GM23338 (cell line): ENCODE measurements at regions not wholly inside any gene's neighbourhood (a gene's known extent, or its start where the extent isn't known, plus 50 kb on each side); places are given as distances from the start of the nearest gene placed in this dataset.

Experiments used
- ATAC-seq: fragments of 200-7000 bp; cut with Tn5 transposase; 3 replicates; pipeline ENCODE4 v1.9.1; 2020
- DNase-seq: peaks from one replicate; pipeline ENCODE4 v3.0.0-alpha.2; 2015; ENCODE audit warnings: low spot score
- H2AFZ ChIP-seq: fragments of 200-600 bp; sonication (generic); 2 replicates; pipeline ENCODE4 v1.8.0; 2016; ENCODE audit warnings: antibody characterized with exemption, mild to moderate bottlenecking, moderate library complexity
- H3F3A ChIP-seq: fragments of 200-600 bp; sonication (generic); replicated peaks from 2 replicates; pipeline ENCODE4 v1.8.0; 2017; ENCODE audit warnings: antibody characterized with exemption, mixed run types, low read depth
- H3K27ac ChIP-seq: fragments of 200-600 bp; sonication (generic); 2 replicates; pipeline ENCODE4 v1.6.1; 2016; ENCODE audit warnings: low read depth
- H3K27me3 ChIP-seq: fragments of 200-600 bp; sonication (generic); 2 replicates; pipeline ENCODE4 v1.8.0; 2016; ENCODE audit warnings: mild to moderate bottlenecking, mixed run types, moderate library complexity; ENCODE audit not compliant: insufficient read depth
- H3K36me3 ChIP-seq: fragments of 200-600 bp; sonication (generic); 2 replicates; pipeline ENCODE4 v1.8.0; 2016; ENCODE audit warnings: mild to moderate bottlenecking; ENCODE audit not compliant: insufficient read depth
- H3K4me1 ChIP-seq: fragments of 200-600 bp; sonication (generic); 2 replicates; pipeline ENCODE4 v1.8.0; 2016; ENCODE audit warnings: mild to moderate bottlenecking, moderate library complexity; ENCODE audit not compliant: insufficient read depth
- H3K4me2 ChIP-seq: fragments of 200-600 bp; sonication (generic); 2 replicates; pipeline ENCODE4 v1.7.1; 2017; ENCODE audit warnings: mixed run types
- H3K4me3 ChIP-seq: fragments of 200-600 bp; sonication (generic); 2 replicates; pipeline ENCODE4 v1.6.1; 2016; ENCODE audit warnings: mixed run types
- H3K79me2 ChIP-seq: fragments of 200-600 bp; sonication (generic); replicated peaks from 2 replicates; pipeline ENCODE4 v1.8.0; 2017; ENCODE audit warnings: mild to moderate bottlenecking; ENCODE audit not compliant: insufficient read depth
- H3K9me2 ChIP-seq: fragments of 200-600 bp; sonication (generic); 2 replicates; pipeline ENCODE4 v1.8.0; 2017; ENCODE audit not compliant: insufficient read depth
- H4K20me1 ChIP-seq: fragments of 200-600 bp; sonication (generic); replicated peaks from 2 replicates; pipeline ENCODE4 v1.8.0; 2017; ENCODE audit warnings: mild to moderate bottlenecking; ENCODE audit not compliant: insufficient read depth
- H3K27ac Mint-ChIP-seq: 2 replicates; pipeline ENCODE4 v1.8.0; 2020; ENCODE audit warnings: inconsistent platforms, mild to moderate bottlenecking, moderate library complexity, mixed read lengths
- H3K27me3 Mint-ChIP-seq: 3 replicates; pipeline ENCODE4 v1.8.0; 2022; ENCODE audit warnings: low read depth, mild to moderate bottlenecking, moderate library complexity, mixed read lengths, inconsistent platforms; ENCODE audit not compliant: insufficient read depth, poor library complexity
- H3K36me3 Mint-ChIP-seq: 3 replicates; pipeline ENCODE4 v1.8.0; 2021; ENCODE audit warnings: low read depth, mild to moderate bottlenecking, inconsistent platforms, moderate library complexity, mixed read lengths
- H3K4me1 Mint-ChIP-seq: 3 replicates; pipeline ENCODE4 v1.8.0; 2020; ENCODE audit warnings: mild to moderate bottlenecking, inconsistent platforms, mixed read lengths
- H3K4me3 Mint-ChIP-seq: 3 replicates; pipeline ENCODE4 v1.8.0; 2021; ENCODE audit warnings: moderate library complexity, mild to moderate bottlenecking, inconsistent platforms, mixed read lengths
- H3K9me3 Mint-ChIP-seq: 3 replicates; pipeline ENCODE4 v1.8.0; 2020; ENCODE audit warnings: moderate library complexity, mild to moderate bottlenecking, inconsistent platforms, mixed read lengths
- CREB1 ChIP-seq: fragments of 250-450 bp; sonication (Bioruptor Pico); IDR thresholded peaks from 2 replicates; pipeline ENCODE4 v1.5.0; 2020; ENCODE audit warnings: low read depth, mild to moderate bottlenecking, moderate library complexity
- EZH2 ChIP-seq: fragments of 200-600 bp; sonication (generic); IDR thresholded peaks from one replicate; pipeline ENCODE4 v1.8.0; 2017; ENCODE audit warnings: antibody characterized with exemption, mild to moderate bottlenecking, low read depth; ENCODE audit not compliant: unreplicated experiment
- EZH2phosphoT487 ChIP-seq: fragments of 200-600 bp; sonication (generic); IDR thresholded peaks from one replicate; pipeline ENCODE4 v1.8.1; 2018; ENCODE audit warnings: antibody characterized with exemption; ENCODE audit not compliant: unreplicated experiment
- NANOG ChIP-seq: IDR thresholded peaks from 2 replicates; pipeline ENCODE4 v1.6.1; 2016; ENCODE audit warnings: antibody characterized with exemption, borderline replicate concordance
- POLR2AphosphoS5 ChIP-seq: IDR thresholded peaks from 2 replicates; pipeline ENCODE4 v1.6.1; 2016; ENCODE audit warnings: antibody characterized with exemption, low read depth
- ZNF114 ChIP-seq: fragments of 250-450 bp; sonication (Bioruptor Pico); IDR thresholded peaks from 2 replicates; pipeline ENCODE4 v1.5.0; 2020; ENCODE audit warnings: mild to moderate bottlenecking, moderate library complexity
- ZNF331 ChIP-seq: fragments of 250-450 bp; sonication (Bioruptor Pico); IDR thresholded peaks from 2 replicates; pipeline ENCODE4 v1.5.0; 2020; ENCODE audit warnings: low read depth, mild to moderate bottlenecking, moderate library complexity
- TF ChIP-seq, protein P1 (sequence below): fragments of 250-450 bp; sonication (Bioruptor Pico); IDR thresholded peaks from 2 replicates; pipeline ENCODE4 v1.5.0; 2020; ENCODE audit warnings: mild to moderate bottlenecking, moderate library complexity
- TF ChIP-seq, protein P2 (sequence below): IDR thresholded peaks from 2 replicates; pipeline ENCODE4 v1.6.1; 2016; ENCODE audit warnings: antibody characterized with exemption

DNA sequence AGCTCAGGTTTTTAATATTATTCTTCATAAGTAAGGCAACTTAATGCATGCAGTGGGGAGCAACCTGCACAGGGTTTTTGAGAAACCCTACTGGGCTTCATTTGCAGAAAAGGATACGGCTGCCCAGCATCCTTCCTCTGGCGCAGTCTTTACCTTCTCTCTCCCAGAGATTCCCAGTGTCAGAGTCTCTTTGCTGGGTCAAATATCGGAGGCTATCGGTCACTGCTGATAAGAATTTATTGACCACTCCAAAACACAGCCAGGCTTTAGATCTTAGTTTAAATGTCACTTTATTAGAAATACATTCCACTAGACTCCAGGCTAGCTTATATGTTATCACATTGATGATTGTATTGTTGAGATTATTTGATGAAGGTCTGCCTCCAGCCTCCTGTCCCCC is 147.2 kb upstream of the CPSF6 start:
- Histone ChIP-seq H3K4me2 (peak overlapping the region; percentile 0; the same call in 1 of the 2 replicates), H4K20me1 (no peaks in the 10 kb centered on the region), H3K4me3 (no peak overlapping the region), H3K4me1 (peaks cover 16% of the 10 kb centered on the region), H3K27me3 (no peaks in the 10 kb centered on the region), H3K79me2 (no peaks in the 10 kb centered on the region), H3K36me3 (no peaks in the 10 kb centered on the region), H3F3A (no peaks in the 10 kb centered on the region), H2AFZ (no peak overlapping the region), H3K9me2 (0 out of 2 replicates have a peak, but pooled peaks cover 5% of the 10 kb centered on the region), H3K27ac (no peak overlapping the region)
- Mint-ChIP-seq H3K9me3 (no peaks in the 10 kb centered on the region), H3K4me1 (peaks cover 19% of the 10 kb centered on the region), H3K27ac (no peak overlapping the region), H3K4me3 (no peak overlapping the region), H3K27me3 (no peaks in the 10 kb centered on the region), H3K36me3 (no peaks in the 10 kb centered on the region)
- DNase-seq (no peak), ATAC-seq (no peak)
- TF ChIP-seq, protein P1, sequence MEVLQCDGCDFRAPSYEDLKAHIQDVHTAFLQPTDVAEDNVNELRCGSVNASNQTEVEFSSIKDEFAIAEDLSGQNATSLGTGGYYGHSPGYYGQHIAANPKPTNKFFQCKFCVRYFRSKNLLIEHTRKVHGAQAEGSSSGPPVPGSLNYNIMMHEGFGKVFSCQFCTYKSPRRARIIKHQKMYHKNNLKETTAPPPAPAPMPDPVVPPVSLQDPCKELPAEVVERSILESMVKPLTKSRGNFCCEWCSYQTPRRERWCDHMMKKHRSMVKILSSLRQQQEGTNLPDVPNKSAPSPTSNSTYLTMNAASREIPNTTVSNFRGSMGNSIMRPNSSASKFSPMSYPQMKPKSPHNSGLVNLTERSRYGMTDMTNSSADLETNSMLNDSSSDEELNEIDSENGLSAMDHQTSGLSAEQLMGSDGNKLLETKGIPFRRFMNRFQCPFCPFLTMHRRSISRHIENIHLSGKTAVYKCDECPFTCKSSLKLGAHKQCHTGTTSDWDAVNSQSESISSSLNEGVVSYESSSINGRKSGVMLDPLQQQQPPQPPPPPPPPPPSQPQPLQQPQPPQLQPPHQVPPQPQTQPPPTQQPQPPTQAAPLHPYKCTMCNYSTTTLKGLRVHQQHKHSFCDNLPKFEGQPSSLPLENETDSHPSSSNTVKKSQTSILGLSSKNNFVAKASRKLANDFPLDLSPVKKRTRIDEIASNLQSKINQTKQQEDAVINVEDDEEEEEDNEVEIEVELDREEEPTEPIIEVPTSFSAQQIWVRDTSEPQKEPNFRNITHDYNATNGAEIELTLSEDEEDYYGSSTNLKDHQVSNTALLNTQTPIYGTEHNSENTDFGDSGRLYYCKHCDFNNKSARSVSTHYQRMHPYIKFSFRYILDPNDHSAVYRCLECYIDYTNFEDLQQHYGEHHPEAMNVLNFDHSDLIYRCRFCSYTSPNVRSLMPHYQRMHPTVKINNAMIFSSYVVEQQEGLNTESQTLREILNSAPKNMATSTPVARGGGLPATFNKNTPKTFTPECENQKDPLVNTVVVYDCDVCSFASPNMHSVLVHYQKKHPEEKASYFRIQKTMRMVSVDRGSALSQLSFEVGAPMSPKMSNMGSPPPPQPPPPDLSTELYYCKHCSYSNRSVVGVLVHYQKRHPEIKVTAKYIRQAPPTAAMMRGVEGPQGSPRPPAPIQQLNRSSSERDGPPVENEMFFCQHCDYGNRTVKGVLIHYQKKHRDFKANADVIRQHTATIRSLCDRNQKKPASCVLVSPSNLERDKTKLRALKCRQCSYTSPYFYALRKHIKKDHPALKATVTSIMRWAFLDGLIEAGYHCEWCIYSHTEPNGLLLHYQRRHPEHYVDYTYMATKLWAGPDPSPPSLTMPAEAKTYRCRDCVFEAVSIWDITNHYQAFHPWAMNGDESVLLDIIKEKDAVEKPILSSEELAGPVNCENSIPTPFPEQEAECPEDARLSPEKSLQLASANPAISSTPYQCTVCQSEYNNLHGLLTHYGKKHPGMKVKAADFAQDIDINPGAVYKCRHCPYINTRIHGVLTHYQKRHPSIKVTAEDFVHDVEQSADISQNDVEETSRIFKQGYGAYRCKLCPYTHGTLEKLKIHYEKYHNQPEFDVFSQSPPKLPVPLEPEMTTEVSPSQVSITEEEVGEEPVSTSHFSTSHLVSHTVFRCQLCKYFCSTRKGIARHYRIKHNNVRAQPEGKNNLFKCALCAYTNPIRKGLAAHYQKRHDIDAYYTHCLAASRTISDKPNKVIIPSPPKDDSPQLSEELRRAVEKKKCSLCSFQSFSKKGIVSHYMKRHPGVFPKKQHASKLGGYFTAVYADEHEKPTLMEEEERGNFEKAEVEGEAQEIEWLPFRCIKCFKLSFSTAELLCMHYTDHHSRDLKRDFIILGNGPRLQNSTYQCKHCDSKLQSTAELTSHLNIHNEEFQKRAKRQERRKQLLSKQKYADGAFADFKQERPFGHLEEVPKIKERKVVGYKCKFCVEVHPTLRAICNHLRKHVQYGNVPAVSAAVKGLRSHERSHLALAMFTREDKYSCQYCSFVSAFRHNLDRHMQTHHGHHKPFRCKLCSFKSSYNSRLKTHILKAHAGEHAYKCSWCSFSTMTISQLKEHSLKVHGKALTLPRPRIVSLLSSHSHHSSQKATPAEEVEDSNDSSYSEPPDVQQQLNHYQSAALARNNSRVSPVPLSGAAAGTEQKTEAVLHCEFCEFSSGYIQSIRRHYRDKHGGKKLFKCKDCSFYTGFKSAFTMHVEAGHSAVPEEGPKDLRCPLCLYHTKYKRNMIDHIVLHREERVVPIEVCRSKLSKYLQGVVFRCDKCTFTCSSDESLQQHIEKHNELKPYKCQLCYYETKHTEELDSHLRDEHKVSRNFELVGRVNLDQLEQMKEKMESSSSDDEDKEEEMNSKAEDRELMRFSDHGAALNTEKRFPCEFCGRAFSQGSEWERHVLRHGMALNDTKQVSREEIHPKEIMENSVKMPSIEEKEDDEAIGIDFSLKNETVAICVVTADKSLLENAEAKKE (CRISPR knock-in tag) = no peak
- TF ChIP-seq CREB1 (no peak), EZH2phosphoT487 (no peak), ZNF114 (CRISPR knock-in tag) (no peak), EZH2 (no peak), ZNF331 (no peak), NANOG (no peak), POLR2AphosphoS5 (no peak)
- TF ChIP-seq, protein P2, sequence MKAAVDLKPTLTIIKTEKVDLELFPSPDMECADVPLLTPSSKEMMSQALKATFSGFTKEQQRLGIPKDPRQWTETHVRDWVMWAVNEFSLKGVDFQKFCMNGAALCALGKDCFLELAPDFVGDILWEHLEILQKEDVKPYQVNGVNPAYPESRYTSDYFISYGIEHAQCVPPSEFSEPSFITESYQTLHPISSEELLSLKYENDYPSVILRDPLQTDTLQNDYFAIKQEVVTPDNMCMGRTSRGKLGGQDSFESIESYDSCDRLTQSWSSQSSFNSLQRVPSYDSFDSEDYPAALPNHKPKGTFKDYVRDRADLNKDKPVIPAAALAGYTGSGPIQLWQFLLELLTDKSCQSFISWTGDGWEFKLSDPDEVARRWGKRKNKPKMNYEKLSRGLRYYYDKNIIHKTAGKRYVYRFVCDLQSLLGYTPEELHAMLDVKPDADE = no peak
